GM12878 (cell line): ENCODE measurements at regions not wholly inside any gene's neighbourhood (a gene's known extent, or its start where the extent isn't known, plus 50 kb on each side); places are given as distances from the start of the nearest gene placed in this dataset.

ENCODE experiments used
- CEBPB ChIP-seq, 2 experiments: fragments of 150-350 bp in 1 of 2; IDR thresholded peaks; 2 replicates each; pipeline ENCODE4 v1.6.1; 2012 to 2014; ENCODE audit warnings: low read depth in 2 of 2, low read length in 2 of 2, borderline replicate concordance in 1 of 2, inconsistent platforms in 1 of 2
- HDAC2 ChIP-seq: fragments of 200-600 bp; sonication (generic); IDR thresholded peaks from 2 replicates; pipeline ENCODE4 v1.6.1; 2017
- POLR2A ChIP-seq: IDR thresholded peaks from 2 replicates; pipeline ENCODE4 v1.6.1; 2011; ENCODE audit warnings: low read depth, mild to moderate bottlenecking, low read length
- TARDBP ChIP-seq: IDR thresholded peaks from 2 replicates; pipeline ENCODE4 v1.6.1; 2016; ENCODE audit warnings: borderline replicate concordance
- TCF3 ChIP-seq: IDR thresholded peaks from 2 replicates; pipeline ENCODE4 v1.6.1; 2012; ENCODE audit warnings: low read depth, mild to moderate bottlenecking, low read length, borderline replicate concordance; ENCODE audit not compliant: insufficient read depth
- ZNF24 ChIP-seq: fragments of 450-650 bp; IDR thresholded peaks from 2 replicates; pipeline ENCODE4 v1.6.1; 2017; ENCODE audit warnings: antibody characterized with exemption, mild to moderate bottlenecking
- ZNF274 ChIP-seq: IDR thresholded peaks from one replicate; pipeline ENCODE4 v1.8.0; 2011; ENCODE audit not compliant: insufficient read length, insufficient read depth
- TF ChIP-seq, protein P1 (sequence below), 3 experiments: IDR thresholded peaks in 2 of 3; conservative IDR thresholded peaks in 1 of 3; 2 replicates each; pipeline ENCODE4 v1.5.1; 2011; ENCODE audit warnings: low read depth in 3 of 3, low read length in 3 of 3, mild to moderate bottlenecking in 3 of 3, control low read depth in 2 of 3, moderate library complexity in 2 of 3, inconsistent platforms in 1 of 3, mixed read lengths in 1 of 3; ENCODE audit not compliant: control insufficient read depth in 2 of 3, insufficient read depth in 1 of 3; ENCODE audit errors: extremely low read depth in 1 of 3

- TF ChIP-seq POLR2A, result no peak
- no peak for TF ChIP-seq HDAC2
- TF ChIP-seq, protein P1, sequence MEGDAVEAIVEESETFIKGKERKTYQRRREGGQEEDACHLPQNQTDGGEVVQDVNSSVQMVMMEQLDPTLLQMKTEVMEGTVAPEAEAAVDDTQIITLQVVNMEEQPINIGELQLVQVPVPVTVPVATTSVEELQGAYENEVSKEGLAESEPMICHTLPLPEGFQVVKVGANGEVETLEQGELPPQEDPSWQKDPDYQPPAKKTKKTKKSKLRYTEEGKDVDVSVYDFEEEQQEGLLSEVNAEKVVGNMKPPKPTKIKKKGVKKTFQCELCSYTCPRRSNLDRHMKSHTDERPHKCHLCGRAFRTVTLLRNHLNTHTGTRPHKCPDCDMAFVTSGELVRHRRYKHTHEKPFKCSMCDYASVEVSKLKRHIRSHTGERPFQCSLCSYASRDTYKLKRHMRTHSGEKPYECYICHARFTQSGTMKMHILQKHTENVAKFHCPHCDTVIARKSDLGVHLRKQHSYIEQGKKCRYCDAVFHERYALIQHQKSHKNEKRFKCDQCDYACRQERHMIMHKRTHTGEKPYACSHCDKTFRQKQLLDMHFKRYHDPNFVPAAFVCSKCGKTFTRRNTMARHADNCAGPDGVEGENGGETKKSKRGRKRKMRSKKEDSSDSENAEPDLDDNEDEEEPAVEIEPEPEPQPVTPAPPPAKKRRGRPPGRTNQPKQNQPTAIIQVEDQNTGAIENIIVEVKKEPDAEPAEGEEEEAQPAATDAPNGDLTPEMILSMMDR (IDR thresholded peaks at IDR 0.05 in 2 of 3, conservative IDR thresholded peaks at IDR 0.05 in 1 of 3; ENCODE audit: control insufficient read depth in 2 of 3, extremely low read depth in 1 of 3, insufficient read depth in 1 of 3, low read depth in 3 of 3, low read length in 3 of 3), result no peak
- no peak for TF ChIP-seq ZNF274
- TF ChIP-seq CEBPB (IDR thresholded peaks at IDR 0.05; ENCODE audit: borderline replicate concordance in 1 of 2, low read depth in 2 of 2, low read length in 2 of 2), result no peak
- no peak for TF ChIP-seq TCF3
- no peak for TF ChIP-seq TARDBP
- no peak for TF ChIP-seq ZNF24
Measured at GRCh38 chr7:130793855-130794618, 60.0 kb upstream of the KLF14 start.
